H1 (cell line): ENCODE measurements at regions not wholly inside any gene's neighbourhood (a gene's known extent, or its start where the extent isn't known, plus 50 kb on each side); places are given as distances from the start of the nearest gene placed in this dataset.

ENCODE experiments used
- EZH2 ChIP-seq: fragments of 200-600 bp; sonication (generic); IDR thresholded peaks from 2 replicates; pipeline ENCODE4 v1.7.1; 2012; ENCODE audit warnings: low read depth, mild to moderate bottlenecking, moderate library complexity, low read length, inconsistent platforms; ENCODE audit not compliant: severe bottlenecking
- POU5F1 ChIP-seq: IDR thresholded peaks from 2 replicates; pipeline ENCODE4 v1.6.1; 2011; ENCODE audit warnings: low read depth, mild to moderate bottlenecking, low read length, moderate library complexity
- TAF1 ChIP-seq: IDR thresholded peaks from 2 replicates; pipeline ENCODE4 v1.6.1; 2011; ENCODE audit warnings: mild to moderate bottlenecking, low read depth, low read length
- TF ChIP-seq, protein P1 (sequence below), 3 experiments: IDR thresholded peaks; 1 replicate in 2 of 3; 2 replicates in 1 of 3; pipeline versions ENCODE4 v1.5.1 to v1.6.1; 2011; ENCODE audit warnings: low read length in 3 of 3, mild to moderate bottlenecking in 3 of 3, inconsistent platforms in 2 of 3, low read depth in 1 of 3, moderate library complexity in 1 of 3; ENCODE audit not compliant: insufficient read depth in 1 of 3; ENCODE audit errors: control extremely low read depth in 1 of 3
- TF ChIP-seq, protein P2 (sequence below): IDR thresholded peaks from 2 replicates; pipeline ENCODE4 v1.6.1; 2011; ENCODE audit warnings: low read length, improper control_type of control experiment
- TF ChIP-seq, protein P3 (sequence below): IDR thresholded peaks from 2 replicates; pipeline ENCODE4 v1.6.1; 2012; ENCODE audit warnings: low read length, inconsistent platforms

DNA sequence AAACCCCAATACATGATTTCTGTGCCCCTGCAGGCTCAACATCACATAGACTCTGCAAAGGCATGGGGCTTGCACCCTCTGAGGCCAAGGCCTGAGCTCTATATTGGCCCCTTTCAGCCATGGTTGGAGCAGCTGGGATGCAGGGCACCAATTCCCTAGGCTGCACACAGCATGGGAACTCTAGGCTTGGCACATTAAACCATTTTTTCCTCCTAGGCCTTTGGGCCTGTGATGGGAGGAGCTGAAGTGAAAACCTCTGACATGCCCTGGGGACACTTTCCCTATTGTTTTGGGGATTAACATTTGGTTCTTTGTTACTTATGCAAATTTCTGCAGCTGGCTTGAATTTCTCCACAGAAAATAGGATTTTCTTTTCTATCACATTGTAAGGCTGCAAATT is 1629.5 kb downstream of the OTOL1 start:
- no peak for TF ChIP-seq EZH2
- TF ChIP-seq, protein P1, sequence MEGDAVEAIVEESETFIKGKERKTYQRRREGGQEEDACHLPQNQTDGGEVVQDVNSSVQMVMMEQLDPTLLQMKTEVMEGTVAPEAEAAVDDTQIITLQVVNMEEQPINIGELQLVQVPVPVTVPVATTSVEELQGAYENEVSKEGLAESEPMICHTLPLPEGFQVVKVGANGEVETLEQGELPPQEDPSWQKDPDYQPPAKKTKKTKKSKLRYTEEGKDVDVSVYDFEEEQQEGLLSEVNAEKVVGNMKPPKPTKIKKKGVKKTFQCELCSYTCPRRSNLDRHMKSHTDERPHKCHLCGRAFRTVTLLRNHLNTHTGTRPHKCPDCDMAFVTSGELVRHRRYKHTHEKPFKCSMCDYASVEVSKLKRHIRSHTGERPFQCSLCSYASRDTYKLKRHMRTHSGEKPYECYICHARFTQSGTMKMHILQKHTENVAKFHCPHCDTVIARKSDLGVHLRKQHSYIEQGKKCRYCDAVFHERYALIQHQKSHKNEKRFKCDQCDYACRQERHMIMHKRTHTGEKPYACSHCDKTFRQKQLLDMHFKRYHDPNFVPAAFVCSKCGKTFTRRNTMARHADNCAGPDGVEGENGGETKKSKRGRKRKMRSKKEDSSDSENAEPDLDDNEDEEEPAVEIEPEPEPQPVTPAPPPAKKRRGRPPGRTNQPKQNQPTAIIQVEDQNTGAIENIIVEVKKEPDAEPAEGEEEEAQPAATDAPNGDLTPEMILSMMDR (IDR thresholded peaks at IDR 0.05; ENCODE audit: control extremely low read depth in 1 of 3, insufficient read depth in 1 of 3, low read depth in 1 of 3, low read length in 3 of 3), result no peak
- TF ChIP-seq, protein P2, sequence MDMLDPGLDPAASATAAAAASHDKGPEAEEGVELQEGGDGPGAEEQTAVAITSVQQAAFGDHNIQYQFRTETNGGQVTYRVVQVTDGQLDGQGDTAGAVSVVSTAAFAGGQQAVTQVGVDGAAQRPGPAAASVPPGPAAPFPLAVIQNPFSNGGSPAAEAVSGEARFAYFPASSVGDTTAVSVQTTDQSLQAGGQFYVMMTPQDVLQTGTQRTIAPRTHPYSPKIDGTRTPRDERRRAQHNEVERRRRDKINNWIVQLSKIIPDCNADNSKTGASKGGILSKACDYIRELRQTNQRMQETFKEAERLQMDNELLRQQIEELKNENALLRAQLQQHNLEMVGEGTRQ, result no peak
- TF ChIP-seq TAF1, result no peak
- TF ChIP-seq, protein P3, sequence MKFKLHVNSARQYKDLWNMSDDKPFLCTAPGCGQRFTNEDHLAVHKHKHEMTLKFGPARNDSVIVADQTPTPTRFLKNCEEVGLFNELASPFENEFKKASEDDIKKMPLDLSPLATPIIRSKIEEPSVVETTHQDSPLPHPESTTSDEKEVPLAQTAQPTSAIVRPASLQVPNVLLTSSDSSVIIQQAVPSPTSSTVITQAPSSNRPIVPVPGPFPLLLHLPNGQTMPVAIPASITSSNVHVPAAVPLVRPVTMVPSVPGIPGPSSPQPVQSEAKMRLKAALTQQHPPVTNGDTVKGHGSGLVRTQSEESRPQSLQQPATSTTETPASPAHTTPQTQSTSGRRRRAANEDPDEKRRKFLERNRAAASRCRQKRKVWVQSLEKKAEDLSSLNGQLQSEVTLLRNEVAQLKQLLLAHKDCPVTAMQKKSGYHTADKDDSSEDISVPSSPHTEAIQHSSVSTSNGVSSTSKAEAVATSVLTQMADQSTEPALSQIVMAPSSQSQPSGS, result no peak
- TF ChIP-seq POU5F1, result no peak
